ENCODE measurements at regions not wholly inside any gene's neighbourhood (a gene's known extent, or its start where the extent isn't known, plus 50 kb on each side); places are given as distances from the start of the nearest gene placed in this dataset.

- no peak overlapping the region for H3K9ac ChIP-seq
- H3K4me1 ChIP-seq (ENCODE audit: insufficient read depth): peaks cover 42% of the 10 kb centered on the region
- H3K27ac ChIP-seq: peak overlapping the region; percentile 14; the same call in 1 of the 2 replicates
- DNase-seq: no peak
- H3K4me3 ChIP-seq: no peak overlapping the region
- no peaks in the 10 kb centered on the region for H3K27me3 ChIP-seq (replicated peaks; ENCODE audit: insufficient read depth)
- H3K9me3 ChIP-seq (ENCODE audit: low read depth): no peaks in the 10 kb centered on the region
- in situ Hi-C loops (cut with MboI): no loop called here
- H4K20me1 ChIP-seq (ENCODE audit: insufficient read depth): no peaks in the 10 kb centered on the region
- no peaks in the 10 kb centered on the region for H3K79me2 ChIP-seq (ENCODE audit: insufficient read depth)
- peaks cover 44% of the 10 kb centered on the region for H3F3A ChIP-seq (ENCODE audit: insufficient read depth)
- TF ChIP-seq EZH2phosphoT487 (IDR thresholded peaks at IDR 0.05; ENCODE audit: insufficient read depth, low read depth) (no peak), EZH2 (IDR thresholded peaks at IDR 0.05; ENCODE audit: insufficient read depth, poor library complexity, severe bottlenecking) (no peak)
- H2AFZ ChIP-seq: no peak overlapping the region
- no peaks in the 10 kb centered on the region for H3K9me2 ChIP-seq (ENCODE audit: insufficient read depth)
- peaks cover 41% of the 10 kb centered on the region for H3K36me3 ChIP-seq (ENCODE audit: low read depth)
- peak overlapping the region; percentile 2 for H3K4me2 ChIP-seq (ENCODE audit: unreplicated experiment)
- WGBS, 2 experiments (ENCODE audit: low coverage in 1 of 2, low lambda C conversion rate in 2 of 2, missing lambda C conversion rate in 2 of 2): 79 to 85% methylated on average over 3 of the region's 3 CpGs
Measured at GRCh38 chr14:100980823-100981222, 77.3 kb upstream of the RTL1 start.

- Histone ChIP-seq H3K4me3 (no peak overlapping the region), H4K20me1 (ENCODE audit: insufficient read depth) (no peaks in the 10 kb centered on the region), H3K4me1 (ENCODE audit: insufficient read depth) (peaks cover 42% of the 10 kb centered on the region), H3F3A (ENCODE audit: insufficient read depth) (peaks cover 48% of the 10 kb centered on the region), H3K36me3 (ENCODE audit: low read depth) (peaks cover 51% of the 10 kb centered on the region), H3K27me3 (replicated peaks; ENCODE audit: insufficient read depth) (no peaks in the 10 kb centered on the region), H3K9ac (no peak overlapping the region), H3K4me2 (ENCODE audit: unreplicated experiment) (peak overlapping the region; percentile 30), H3K27ac (no peak overlapping the region), H3K9me2 (ENCODE audit: insufficient read depth) (no peaks in the 10 kb centered on the region), H2AFZ (no peak overlapping the region), H3K9me3 (ENCODE audit: low read depth) (no peaks in the 10 kb centered on the region), H3K79me2 (ENCODE audit: insufficient read depth) (no peaks in the 10 kb centered on the region)
- 57 to 66% methylated on average over 3 of the region's 3 CpGs for WGBS, 2 experiments (ENCODE audit: low coverage in 1 of 2, low lambda C conversion rate in 2 of 2, missing lambda C conversion rate in 2 of 2)
- in situ Hi-C loops (cut with MboI): no loop called here
- TF ChIP-seq EZH2 (IDR thresholded peaks at IDR 0.05; ENCODE audit: insufficient read depth, poor library complexity, severe bottlenecking): no peak
- no peak for TF ChIP-seq EZH2phosphoT487 (IDR thresholded peaks at IDR 0.05; ENCODE audit: insufficient read depth, low read depth)
- peak; percentile 45 for DNase-seq
Measured at GRCh38 chr14:100981809-100982208, 78.3 kb upstream of the RTL1 start.

- no peak overlapping the region for H3K4me3 ChIP-seq
- H3K9me2 ChIP-seq (ENCODE audit: insufficient read depth): no peaks in the 10 kb centered on the region
- in situ Hi-C loops (cut with MboI): no loop called here
- H3K27me3 ChIP-seq (replicated peaks; ENCODE audit: insufficient read depth): no peaks in the 10 kb centered on the region
- H3K4me1 ChIP-seq (ENCODE audit: insufficient read depth): peaks cover 42% of the 10 kb centered on the region
- TF ChIP-seq EZH2phosphoT487 (IDR thresholded peaks at IDR 0.05; ENCODE audit: insufficient read depth, low read depth): no peak
- no peak for TF ChIP-seq EZH2 (IDR thresholded peaks at IDR 0.05; ENCODE audit: insufficient read depth, poor library complexity, severe bottlenecking)
- WGBS, 2 experiments (ENCODE audit: low coverage in 1 of 2, low lambda C conversion rate in 2 of 2, missing lambda C conversion rate in 2 of 2): 60 to 67% methylated on average over 4 of the region's 4 CpGs
- no peak overlapping the region for H3K4me2 ChIP-seq (ENCODE audit: unreplicated experiment)
- H4K20me1 ChIP-seq (ENCODE audit: insufficient read depth): no peaks in the 10 kb centered on the region
- H3K9ac ChIP-seq: no peak overlapping the region
- peaks cover 52% of the 10 kb centered on the region for H3K36me3 ChIP-seq (ENCODE audit: low read depth)
- H3K79me2 ChIP-seq (ENCODE audit: insufficient read depth): no peaks in the 10 kb centered on the region
- no peaks in the 10 kb centered on the region for H3K9me3 ChIP-seq (ENCODE audit: low read depth)
- H3K27ac ChIP-seq: no peak overlapping the region
- peak; percentile 33 for DNase-seq
- peaks cover 54% of the 10 kb centered on the region for H3F3A ChIP-seq (ENCODE audit: insufficient read depth)
- H2AFZ ChIP-seq: no peak overlapping the region
Measured at GRCh38 chr14:100982353-100982752, 78.8 kb upstream of the RTL1 start.

GRCh38 chr14:100982762-100983161, 79.2 kb upstream of the RTL1 start:
- Histone ChIP-seq H3K9me3 (ENCODE audit: low read depth) (no peaks in the 10 kb centered on the region), H3K79me2 (ENCODE audit: insufficient read depth) (no peaks in the 10 kb centered on the region), H3K4me1 (ENCODE audit: insufficient read depth) (peaks cover 42% of the 10 kb centered on the region), H3K9me2 (ENCODE audit: insufficient read depth) (no peaks in the 10 kb centered on the region), H3K27ac (no peak overlapping the region), H3F3A (ENCODE audit: insufficient read depth) (peaks cover 55% of the 10 kb centered on the region), H3K4me2 (ENCODE audit: unreplicated experiment) (no peak overlapping the region), H3K36me3 (ENCODE audit: low read depth) (peaks cover 51% of the 10 kb centered on the region), H2AFZ (no peak overlapping the region), H3K4me3 (no peak overlapping the region), H4K20me1 (ENCODE audit: insufficient read depth) (no peaks in the 10 kb centered on the region), H3K27me3 (replicated peaks; ENCODE audit: insufficient read depth) (no peaks in the 10 kb centered on the region), H3K9ac (no peak overlapping the region)
- DNase-seq: peak; percentile 66
- no peak for TF ChIP-seq EZH2 (IDR thresholded peaks at IDR 0.05; ENCODE audit: insufficient read depth, poor library complexity, severe bottlenecking)
- no peak for TF ChIP-seq EZH2phosphoT487 (IDR thresholded peaks at IDR 0.05; ENCODE audit: insufficient read depth, low read depth)
- in situ Hi-C loops (cut with MboI): no loop called here
- 42% methylated on average over 6 of the region's 6 CpGs for WGBS, 2 experiments (ENCODE audit: low coverage in 1 of 2, low lambda C conversion rate in 2 of 2, missing lambda C conversion rate in 2 of 2)

GRCh38 chr14:100983710-100984109, 80.2 kb upstream of the RTL1 start:
- in situ Hi-C loops (cut with MboI): no loop called here
- Histone ChIP-seq H2AFZ (no peak overlapping the region), H3K27ac (no peak overlapping the region), H3F3A (ENCODE audit: insufficient read depth) (peaks cover 56% of the 10 kb centered on the region), H3K4me1 (ENCODE audit: insufficient read depth) (peaks cover 49% of the 10 kb centered on the region), H3K4me2 (ENCODE audit: unreplicated experiment) (no peak overlapping the region), H3K9ac (no peak overlapping the region), H3K79me2 (ENCODE audit: insufficient read depth) (no peaks in the 10 kb centered on the region), H3K27me3 (replicated peaks; ENCODE audit: insufficient read depth) (no peaks in the 10 kb centered on the region), H3K9me2 (ENCODE audit: insufficient read depth) (no peaks in the 10 kb centered on the region), H3K4me3 (no peak overlapping the region), H3K9me3 (ENCODE audit: low read depth) (no peaks in the 10 kb centered on the region), H3K36me3 (ENCODE audit: low read depth) (peaks cover 47% of the 10 kb centered on the region), H4K20me1 (ENCODE audit: insufficient read depth) (no peaks in the 10 kb centered on the region)
- 77 to 81% methylated on average over 5 of the region's 5 CpGs for WGBS, 2 experiments (ENCODE audit: low coverage in 1 of 2, low lambda C conversion rate in 2 of 2, missing lambda C conversion rate in 2 of 2)
- DNase-seq: no peak
- TF ChIP-seq EZH2 (IDR thresholded peaks at IDR 0.05; ENCODE audit: insufficient read depth, poor library complexity, severe bottlenecking) (no peak), EZH2phosphoT487 (IDR thresholded peaks at IDR 0.05; ENCODE audit: insufficient read depth, low read depth) (no peak)
